T-helper 17 cell (primary cell): ENCODE measurements at regions not wholly inside any gene's neighbourhood (a gene's known extent, or its start where the extent isn't known, plus 50 kb on each side); places are given as distances from the start of the nearest gene placed in this dataset.

Experiments
- ATAC-seq: fragments of 150-1000 bp; cut with Tn5 transposase; 2 replicates; pipeline ENCODE4 v1.10.0; 2021; ENCODE audit warnings: mild to moderate bottlenecking, moderate library complexity
- DNase-seq, 3 donors: peaks; one replicate each; pipeline versions ENCODE4 v3.0.0 to v3.0.0-alpha.2; 2020 to 2021
- H3K9me3 ChIP-seq: one replicate; pipeline ENCODE4 v1.7.0; 2013; ENCODE audit warnings: low read length, mild to moderate bottlenecking; ENCODE audit not compliant: control insufficient read depth, poor library complexity, severe bottlenecking
- H3K27ac Mint-ChIP-seq: one replicate; pipeline ENCODE4 v1.8.0; 2022; ENCODE audit warnings: mild to moderate bottlenecking, moderate library complexity, mixed read lengths
- H3K27me3 Mint-ChIP-seq: one replicate; pipeline ENCODE4 v1.8.0; 2022; ENCODE audit warnings: mixed read lengths
- H3K36me3 Mint-ChIP-seq: one replicate; pipeline ENCODE4 v1.8.0; 2022; ENCODE audit warnings: low read depth, mixed read lengths
- H3K4me1 Mint-ChIP-seq: one replicate; pipeline ENCODE4 v1.8.0; 2022; ENCODE audit warnings: mild to moderate bottlenecking, mixed read lengths
- H3K4me3 Mint-ChIP-seq: one replicate; pipeline ENCODE4 v1.8.0; 2022; ENCODE audit warnings: mild to moderate bottlenecking, moderate library complexity, mixed read lengths

DNA sequence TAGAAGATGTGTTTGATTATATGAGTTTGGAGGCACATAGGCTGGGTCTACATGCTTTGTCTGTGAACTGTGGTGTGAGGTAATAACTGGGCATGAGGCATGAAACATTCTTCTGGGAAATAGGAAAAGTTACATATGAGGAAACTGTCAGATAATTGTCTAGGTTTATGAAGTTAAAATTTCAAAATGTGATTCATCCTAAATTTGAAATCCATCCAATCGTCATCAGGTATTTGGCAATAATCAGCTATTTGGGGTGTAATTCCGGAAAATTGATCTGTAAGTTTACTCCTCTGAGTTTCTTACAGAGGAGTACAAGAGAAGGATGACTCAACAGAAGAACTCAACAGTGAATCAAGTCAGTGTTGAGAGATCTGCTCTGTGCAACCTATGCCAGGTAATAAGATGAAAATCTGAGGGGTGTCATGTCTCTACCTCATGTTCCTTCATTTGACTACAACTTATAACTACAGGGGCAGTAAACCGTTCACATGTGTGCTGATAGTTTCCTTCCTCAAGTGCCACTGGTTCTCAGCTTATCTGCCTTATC lies 1171.6 kb upstream of the CDH18 start:
- H3K27ac Mint-ChIP-seq, result no peak overlapping the region
- H3K4me1 Mint-ChIP-seq, result no peaks in the 10 kb centered on the region
- ATAC-seq (no peak), DNase-seq (no peak)
- H3K36me3 Mint-ChIP-seq, result no peaks in the 10 kb centered on the region
- no peaks in the 10 kb centered on the region for H3K27me3 Mint-ChIP-seq
- no peaks in the 10 kb centered on the region for H3K9me3 ChIP-seq
- no peak overlapping the region for H3K4me3 Mint-ChIP-seq

DNA sequence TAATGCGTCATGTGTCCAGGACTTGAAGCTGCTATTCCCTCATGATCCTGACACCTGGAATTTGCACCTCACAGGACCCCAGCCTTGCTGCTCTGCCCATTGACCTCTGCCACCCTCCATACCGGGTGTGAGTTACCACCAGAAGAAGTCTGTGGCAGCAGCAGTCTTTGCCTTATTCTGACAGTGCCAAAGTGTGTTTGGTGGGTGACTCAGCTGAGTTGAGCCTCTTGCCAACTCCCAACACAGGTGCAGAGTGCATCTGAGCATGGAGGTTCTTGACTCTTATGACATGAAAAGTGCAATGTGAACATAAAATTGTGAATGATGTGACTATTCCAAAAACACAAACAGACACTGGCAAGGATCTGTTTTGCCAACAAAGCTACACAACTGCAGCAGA lies 1166.5 kb upstream of the CDH18 start:
- ATAC-seq (no peak), DNase-seq (no peak)
- Mint-ChIP-seq H3K4me1 (no peaks in the 10 kb centered on the region), H3K4me3 (no peak overlapping the region), H3K36me3 (no peaks in the 10 kb centered on the region), H3K27me3 (no peaks in the 10 kb centered on the region), H3K27ac (no peak overlapping the region)
- no peaks in the 10 kb centered on the region for H3K9me3 ChIP-seq

DNA sequence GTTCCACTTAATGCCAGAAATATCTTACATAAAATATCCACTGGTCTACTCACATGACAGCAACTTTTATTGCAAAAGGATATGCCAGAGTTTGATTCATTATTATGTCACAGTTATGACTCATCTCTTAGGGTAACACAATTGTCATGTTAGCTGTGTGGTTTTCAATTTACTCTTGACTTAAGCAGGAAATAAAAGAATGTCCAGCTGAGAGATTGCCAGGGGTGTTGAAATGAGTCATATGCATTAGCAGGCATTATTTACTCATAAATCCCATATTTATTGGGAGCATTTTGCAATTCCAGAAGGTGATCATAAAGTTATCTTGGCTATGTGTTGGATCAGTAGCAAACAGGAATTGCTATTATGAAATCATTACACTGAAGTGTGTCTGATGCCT lies 1164.6 kb upstream of the CDH18 start:
- ATAC-seq, result no peak
- H3K36me3 Mint-ChIP-seq, result no peaks in the 10 kb centered on the region
- DNase-seq, result no peak
- H3K27ac Mint-ChIP-seq, result no peak overlapping the region
- H3K4me1 Mint-ChIP-seq, result no peaks in the 10 kb centered on the region
- no peaks in the 10 kb centered on the region for H3K9me3 ChIP-seq
- H3K4me3 Mint-ChIP-seq, result no peak overlapping the region
- no peaks in the 10 kb centered on the region for H3K27me3 Mint-ChIP-seq

DNA sequence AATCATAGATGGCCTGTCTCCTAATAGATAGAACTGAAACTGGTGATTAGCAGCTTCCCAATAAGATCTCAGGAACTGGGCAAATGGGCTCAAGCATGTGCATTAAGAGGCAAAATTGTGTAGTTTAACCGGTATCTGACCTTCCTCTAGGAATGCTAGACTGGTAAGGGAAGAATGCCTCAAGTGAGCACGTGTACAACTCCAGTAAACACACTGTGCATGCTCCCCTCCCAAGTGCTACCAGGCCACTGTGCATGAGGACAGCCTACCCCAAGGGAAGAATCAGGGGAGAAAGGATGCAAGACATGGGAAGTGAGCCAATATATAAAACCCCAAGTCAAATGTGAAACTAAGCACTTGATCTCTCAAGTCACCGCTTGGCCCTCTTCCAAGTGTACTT lies 1157.4 kb upstream of the CDH18 start:
- Mint-ChIP-seq H3K27me3 (no peaks in the 10 kb centered on the region), H3K4me3 (no peak overlapping the region), H3K27ac (no peak overlapping the region), H3K4me1 (no peaks in the 10 kb centered on the region), H3K36me3 (no peaks in the 10 kb centered on the region)
- no peaks in the 10 kb centered on the region for H3K9me3 ChIP-seq
- no peak for ATAC-seq
- no peak for DNase-seq

DNA sequence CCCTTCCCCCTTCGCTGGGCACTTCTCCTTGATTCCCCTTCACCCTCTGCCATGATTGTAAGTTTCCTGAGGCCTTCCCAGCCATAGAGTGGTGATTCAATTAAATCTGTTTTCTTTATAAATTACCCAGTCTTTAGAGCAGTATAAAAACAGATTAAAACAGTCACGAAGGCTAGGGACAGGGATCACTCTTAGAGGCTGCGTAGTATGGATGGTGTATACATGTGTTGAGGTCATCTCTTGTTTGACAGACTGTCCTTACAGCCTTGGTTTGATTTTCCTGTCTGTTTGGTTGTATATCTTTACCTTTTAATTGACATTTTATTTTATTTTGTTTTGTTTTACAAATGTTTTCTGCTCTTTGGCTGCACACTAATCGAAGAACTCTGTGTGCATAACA lies 1155.7 kb upstream of the CDH18 start:
- no peak overlapping the region for H3K27ac Mint-ChIP-seq
- no peaks in the 10 kb centered on the region for H3K9me3 ChIP-seq
- H3K27me3 Mint-ChIP-seq, result no peaks in the 10 kb centered on the region
- H3K4me1 Mint-ChIP-seq, result no peaks in the 10 kb centered on the region
- ATAC-seq (no peak), DNase-seq (no peak)
- no peaks in the 10 kb centered on the region for H3K36me3 Mint-ChIP-seq
- H3K4me3 Mint-ChIP-seq, result no peak overlapping the region

DNA sequence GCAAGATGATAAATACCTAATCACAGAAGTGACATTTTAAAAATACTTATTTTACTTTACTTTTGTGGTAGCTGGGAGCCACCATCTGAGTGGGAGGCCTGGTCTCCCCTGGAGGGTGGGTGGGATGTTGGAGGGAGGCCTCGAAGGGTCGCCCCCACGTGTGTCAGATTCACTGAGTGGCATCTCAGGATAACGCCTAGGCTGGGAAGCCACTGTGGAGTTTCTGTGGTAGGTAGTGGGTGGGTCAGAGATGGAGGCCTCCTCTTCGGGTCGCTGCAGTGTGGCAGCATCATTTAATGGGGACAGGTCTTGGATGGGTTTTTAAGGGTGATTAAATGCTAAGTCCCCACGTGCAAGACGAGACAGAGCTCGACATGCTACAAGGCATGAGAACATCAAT lies 1154.8 kb upstream of the CDH18 start:
- Mint-ChIP-seq H3K4me1 (no peaks in the 10 kb centered on the region), H3K4me3 (no peak overlapping the region), H3K36me3 (no peaks in the 10 kb centered on the region), H3K27ac (no peak overlapping the region), H3K27me3 (no peaks in the 10 kb centered on the region)
- ATAC-seq (no peak), DNase-seq (no peak)
- no peaks in the 10 kb centered on the region for H3K9me3 ChIP-seq

DNA sequence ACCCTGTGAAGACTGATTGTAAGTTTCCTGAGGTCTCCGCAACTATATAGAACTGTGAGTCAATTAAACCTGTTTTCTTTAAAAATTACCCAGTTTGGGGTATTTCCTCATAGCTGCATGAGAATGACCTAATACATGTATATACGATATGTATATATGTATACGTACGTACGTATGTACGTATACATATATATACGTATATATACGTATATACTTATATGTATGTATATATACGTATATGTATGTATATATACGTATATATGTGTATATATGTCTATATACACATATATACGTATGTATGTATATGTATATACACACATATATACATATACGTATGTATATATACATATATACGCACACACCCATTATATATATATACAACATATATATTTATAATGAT lies 1153.0 kb upstream of the CDH18 start:
- H3K9me3 ChIP-seq, result no peaks in the 10 kb centered on the region
- Mint-ChIP-seq H3K36me3 (no peaks in the 10 kb centered on the region), H3K4me3 (no peak overlapping the region), H3K27me3 (no peaks in the 10 kb centered on the region), H3K4me1 (no peaks in the 10 kb centered on the region), H3K27ac (no peak overlapping the region)
- ATAC-seq, result no peak
- DNase-seq, result no peak

DNA sequence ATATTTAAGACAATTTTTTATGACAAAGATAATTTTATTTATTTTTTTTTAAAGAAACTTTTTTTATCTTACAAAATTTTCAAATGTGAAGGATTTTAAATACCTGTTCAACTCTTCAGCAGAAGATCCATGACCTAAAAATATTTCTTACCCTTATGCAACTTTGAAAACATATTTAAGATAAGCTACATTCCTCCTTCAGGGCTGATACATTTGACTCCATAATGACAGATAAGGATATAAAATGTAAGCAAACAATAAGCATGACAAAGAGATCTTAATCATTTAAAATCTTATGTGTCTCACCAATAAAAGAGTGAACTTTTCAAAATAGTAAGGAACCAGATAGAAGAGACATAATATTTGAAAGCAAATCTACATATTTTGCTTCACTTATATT lies 1138.2 kb upstream of the CDH18 start:
- no peak overlapping the region for H3K27ac Mint-ChIP-seq
- no peak for DNase-seq
- H3K9me3 ChIP-seq, result no peaks in the 10 kb centered on the region
- no peaks in the 10 kb centered on the region for H3K4me1 Mint-ChIP-seq
- no peaks in the 10 kb centered on the region for H3K36me3 Mint-ChIP-seq
- no peak overlapping the region for H3K4me3 Mint-ChIP-seq
- ATAC-seq, result no peak
- H3K27me3 Mint-ChIP-seq, result no peaks in the 10 kb centered on the region

DNA sequence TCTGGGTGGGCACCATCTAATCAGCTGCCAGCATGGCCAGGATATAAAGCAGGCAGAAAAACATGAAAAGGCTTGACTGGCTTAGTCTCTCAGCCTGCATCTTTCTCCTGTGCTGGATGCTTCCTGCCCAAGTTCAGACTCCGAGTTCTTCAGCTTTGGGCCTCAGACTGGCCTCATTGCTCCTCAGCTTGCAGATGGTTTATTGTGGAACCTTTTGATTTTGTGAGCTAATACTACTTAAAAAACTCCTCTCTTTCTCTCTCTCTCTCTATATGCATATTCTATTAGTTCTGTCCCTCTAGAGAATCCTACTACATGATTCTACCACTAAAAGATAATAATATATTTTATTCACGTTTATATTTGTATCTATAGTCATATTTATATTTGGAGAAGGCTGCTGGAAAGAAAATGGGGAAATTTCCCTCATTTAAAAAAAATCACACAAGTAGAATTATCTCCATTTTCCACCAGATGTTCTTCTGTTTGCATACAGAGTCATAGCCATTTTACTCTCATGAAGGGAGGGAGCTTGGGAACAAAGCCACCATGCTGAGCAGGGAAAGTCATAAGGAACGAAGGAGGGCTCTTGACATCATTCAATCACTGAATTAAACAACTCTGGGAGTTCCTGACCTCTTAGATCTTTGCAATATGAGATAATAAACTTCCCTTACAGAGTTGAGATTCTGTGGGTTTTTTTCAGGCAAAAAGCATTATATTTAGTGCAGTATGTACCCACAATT lies 1137.4 kb upstream of the CDH18 start:
- no peak for DNase-seq
- Mint-ChIP-seq H3K27me3 (no peaks in the 10 kb centered on the region), H3K27ac (no peak overlapping the region), H3K4me3 (no peak overlapping the region), H3K4me1 (no peaks in the 10 kb centered on the region), H3K36me3 (no peaks in the 10 kb centered on the region)
- ATAC-seq, result no peak
- H3K9me3 ChIP-seq, result no peaks in the 10 kb centered on the region

DNA sequence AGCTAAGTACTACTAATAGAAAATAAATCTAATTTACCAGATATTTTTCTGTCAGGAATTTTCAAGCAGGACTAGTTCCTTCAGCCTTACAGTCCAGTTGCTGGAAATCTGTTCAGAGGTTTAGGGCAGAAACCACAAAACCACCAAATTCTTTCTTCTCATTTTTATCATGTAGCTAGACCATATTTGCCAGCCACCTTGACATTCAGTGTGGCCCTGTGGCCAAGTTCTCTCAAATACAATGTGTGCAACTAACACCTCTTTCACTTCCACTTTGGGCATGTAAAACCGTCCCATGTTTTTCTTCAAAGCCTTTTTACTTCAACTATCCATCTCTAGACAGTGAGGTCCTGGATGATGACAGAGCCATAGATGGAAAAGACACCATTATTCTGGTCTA lies 1133.2 kb upstream of the CDH18 start:
- Mint-ChIP-seq H3K27me3 (no peaks in the 10 kb centered on the region), H3K4me3 (no peak overlapping the region), H3K27ac (no peak overlapping the region), H3K36me3 (no peaks in the 10 kb centered on the region), H3K4me1 (no peaks in the 10 kb centered on the region)
- no peaks in the 10 kb centered on the region for H3K9me3 ChIP-seq
- ATAC-seq (no peak), DNase-seq (no peak)

DNA sequence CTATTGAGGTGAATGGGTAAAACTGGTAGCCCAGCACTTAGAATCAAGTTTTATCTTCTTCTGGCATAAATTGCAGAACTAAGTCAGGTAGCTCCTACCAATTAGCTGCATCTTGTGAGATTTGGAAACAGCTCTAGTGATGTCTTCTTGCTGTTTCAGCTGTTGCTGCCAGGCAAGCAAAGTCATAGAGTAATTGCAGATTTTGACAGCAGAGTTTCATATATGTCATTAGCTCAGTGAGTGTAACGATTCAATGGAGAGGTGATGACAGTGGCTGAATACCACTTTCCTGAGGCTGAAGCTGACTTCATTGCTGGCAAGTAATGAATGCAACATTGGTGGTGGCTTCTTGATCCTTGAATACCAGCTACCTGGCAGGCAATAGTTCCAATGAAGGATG lies 1109.7 kb upstream of the CDH18 start:
- H3K27ac Mint-ChIP-seq, result no peak overlapping the region
- no peaks in the 10 kb centered on the region for H3K9me3 ChIP-seq
- no peak overlapping the region for H3K4me3 Mint-ChIP-seq
- DNase-seq (no peak), ATAC-seq (no peak)
- no peaks in the 10 kb centered on the region for H3K4me1 Mint-ChIP-seq
- H3K27me3 Mint-ChIP-seq, result no peaks in the 10 kb centered on the region
- H3K36me3 Mint-ChIP-seq, result no peaks in the 10 kb centered on the region

DNA sequence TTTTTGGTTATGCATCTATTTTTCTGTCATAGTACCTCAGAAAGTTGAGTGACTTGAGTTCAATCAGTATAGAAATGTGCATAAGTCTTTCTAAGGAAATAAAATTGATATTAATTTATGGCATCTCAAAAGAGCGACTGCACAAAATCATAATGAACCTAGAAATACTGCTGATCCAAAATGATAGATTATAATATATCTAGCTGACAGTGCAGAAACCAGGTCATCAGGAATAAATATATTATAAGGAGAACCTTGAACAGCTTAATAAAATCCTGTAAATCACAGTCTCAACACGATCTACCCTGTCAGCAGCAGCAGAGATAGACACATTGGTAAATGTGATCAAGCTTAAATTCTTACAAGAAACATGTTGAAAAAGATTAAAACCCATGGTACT lies 1106.6 kb upstream of the CDH18 start:
- H3K9me3 ChIP-seq, result no peaks in the 10 kb centered on the region
- no peak for DNase-seq
- H3K36me3 Mint-ChIP-seq, result no peaks in the 10 kb centered on the region
- no peak overlapping the region for H3K27ac Mint-ChIP-seq
- no peaks in the 10 kb centered on the region for H3K4me1 Mint-ChIP-seq
- no peaks in the 10 kb centered on the region for H3K27me3 Mint-ChIP-seq
- no peak for ATAC-seq
- no peak overlapping the region for H3K4me3 Mint-ChIP-seq

DNA sequence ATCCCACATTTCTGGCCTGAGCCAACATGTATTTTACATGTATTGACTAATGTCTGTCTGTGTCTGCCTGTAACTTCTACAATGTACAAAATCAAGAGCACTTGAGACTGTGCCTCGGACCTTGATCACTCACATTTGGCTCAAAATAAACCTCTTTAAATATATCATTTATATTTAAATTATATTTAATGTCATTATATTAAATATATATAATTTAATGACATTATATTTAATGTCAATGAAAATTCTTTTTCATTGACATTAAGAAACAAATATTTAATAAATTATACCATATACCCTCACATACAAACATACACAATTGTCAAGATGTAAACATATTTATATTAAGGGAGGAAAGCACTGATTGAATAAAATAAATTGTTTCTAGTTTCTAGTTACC lies 1099.8 kb upstream of the CDH18 start:
- no peaks in the 10 kb centered on the region for H3K27me3 Mint-ChIP-seq
- H3K36me3 Mint-ChIP-seq, result no peaks in the 10 kb centered on the region
- no peak for DNase-seq
- H3K4me3 Mint-ChIP-seq, result no peak overlapping the region
- no peaks in the 10 kb centered on the region for H3K4me1 Mint-ChIP-seq
- H3K9me3 ChIP-seq, result no peaks in the 10 kb centered on the region
- no peak overlapping the region for H3K27ac Mint-ChIP-seq
- ATAC-seq, result no peak

DNA sequence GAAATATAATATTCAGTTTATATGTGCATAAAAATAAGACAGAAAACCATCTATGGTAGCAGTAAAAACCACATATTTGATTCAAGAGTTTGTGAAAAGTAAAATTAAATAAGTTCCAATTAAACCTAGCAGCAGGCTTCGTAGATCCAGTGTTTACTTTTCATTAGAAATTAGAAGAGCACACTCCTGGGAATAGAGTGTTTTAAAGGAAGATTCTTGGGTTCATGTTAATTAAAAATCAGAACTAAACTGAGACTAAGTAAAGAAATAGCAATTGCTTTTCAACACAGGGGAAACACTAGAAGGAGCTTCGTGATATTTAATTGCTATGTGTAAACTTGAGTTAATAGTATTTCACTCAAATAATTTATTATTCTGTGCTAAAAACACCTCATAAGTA lies 1097.8 kb upstream of the CDH18 start:
- no peak for ATAC-seq
- Mint-ChIP-seq H3K4me1 (no peaks in the 10 kb centered on the region), H3K27me3 (no peaks in the 10 kb centered on the region), H3K36me3 (no peaks in the 10 kb centered on the region), H3K27ac (no peak overlapping the region), H3K4me3 (no peak overlapping the region)
- no peaks in the 10 kb centered on the region for H3K9me3 ChIP-seq
- no peak for DNase-seq
